Neural progenitor cell (in vitro differentiated cells): ENCODE measurements at regions not wholly inside any gene's neighbourhood (a gene's known extent, or its start where the extent isn't known, plus 50 kb on each side); places are given as distances from the start of the nearest gene placed in this dataset.

Experiments used
- CTCF ChIP-seq: fragments of 200-600 bp; sonication (generic); IDR thresholded peaks from 2 replicates; pipeline ENCODE4 v1.5.1; 2017; ENCODE audit warnings: antibody characterized with exemption, mild to moderate bottlenecking
- EZH2 ChIP-seq: fragments of 200-600 bp; sonication (generic); IDR thresholded peaks from 2 replicates; pipeline ENCODE4 v1.6.1; 2017; ENCODE audit warnings: antibody characterized with exemption, mild to moderate bottlenecking, moderate library complexity
- EZH2phosphoT487 ChIP-seq: fragments of 200-600 bp; sonication (generic); IDR thresholded peaks from 2 replicates; pipeline ENCODE4 v1.6.1; 2017; ENCODE audit warnings: antibody characterized with exemption

GRCh38 chr7:70949862-70950261 lies 182.1 kb upstream of the GALNT17 start:
- TF ChIP-seq CTCF (no peak), EZH2 (no peak), EZH2phosphoT487 (no peak)
